Daoy (cell line): ENCODE measurements at regions not wholly inside any gene's neighbourhood (a gene's known extent, or its start where the extent isn't known, plus 50 kb on each side); places are given as distances from the start of the nearest gene placed in this dataset.
"Not testable (repeated sequence)": the region's sequence is repeated elsewhere in the genome, so short reads cannot be mapped to it uniquely, and the experiment has no call there.

Experiments used
- DNase-seq: peaks from one replicate; pipeline ENCODE4 v3.0.0-alpha.2; 2015; ENCODE audit warnings: low read depth

DNA sequence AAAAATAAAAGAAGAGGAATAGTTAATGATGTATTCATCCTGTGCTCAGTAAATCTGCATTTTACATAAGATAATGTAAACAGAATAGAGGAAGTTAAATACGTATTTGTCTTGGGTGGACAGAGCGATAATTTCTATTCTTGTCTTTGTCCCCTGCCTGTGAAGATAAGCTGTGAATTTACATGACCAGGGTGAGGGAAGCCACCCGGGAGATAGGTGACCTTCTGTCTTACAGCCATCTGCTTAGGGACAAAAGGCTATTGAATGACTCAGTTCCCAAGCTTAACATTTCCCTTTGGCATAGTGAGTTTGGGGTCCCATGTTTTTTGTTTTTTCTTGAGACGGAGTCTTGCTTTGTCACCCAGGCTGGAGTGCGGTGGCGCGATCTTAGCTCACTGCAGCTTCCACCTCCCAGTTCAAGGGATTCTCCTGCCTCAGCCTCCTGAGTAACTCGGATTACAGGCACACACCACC is 88.7 kb upstream of the KCTD7 start:
- no peak for DNase-seq

DNA sequence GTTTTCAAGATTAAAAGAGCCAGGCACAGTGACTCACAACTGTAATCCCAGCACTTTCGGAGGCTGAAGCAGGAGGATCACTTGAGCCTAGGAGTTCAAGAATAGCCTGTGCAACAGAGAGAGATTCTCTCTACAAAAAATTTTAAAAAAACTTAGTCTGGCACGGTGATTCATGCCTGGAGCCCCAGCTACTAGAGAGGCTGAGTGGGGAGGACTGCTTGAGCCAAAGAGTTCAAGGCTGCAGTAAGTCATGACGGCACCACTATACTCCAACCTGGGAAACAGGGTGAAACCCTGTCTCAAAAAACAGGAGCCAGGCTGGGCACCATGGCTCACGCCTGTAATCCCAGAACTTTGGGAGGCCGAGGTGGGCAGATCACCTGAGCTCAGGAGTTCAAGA is 86.6 kb upstream of the KCTD7 start:
- no peak for DNase-seq

DNA sequence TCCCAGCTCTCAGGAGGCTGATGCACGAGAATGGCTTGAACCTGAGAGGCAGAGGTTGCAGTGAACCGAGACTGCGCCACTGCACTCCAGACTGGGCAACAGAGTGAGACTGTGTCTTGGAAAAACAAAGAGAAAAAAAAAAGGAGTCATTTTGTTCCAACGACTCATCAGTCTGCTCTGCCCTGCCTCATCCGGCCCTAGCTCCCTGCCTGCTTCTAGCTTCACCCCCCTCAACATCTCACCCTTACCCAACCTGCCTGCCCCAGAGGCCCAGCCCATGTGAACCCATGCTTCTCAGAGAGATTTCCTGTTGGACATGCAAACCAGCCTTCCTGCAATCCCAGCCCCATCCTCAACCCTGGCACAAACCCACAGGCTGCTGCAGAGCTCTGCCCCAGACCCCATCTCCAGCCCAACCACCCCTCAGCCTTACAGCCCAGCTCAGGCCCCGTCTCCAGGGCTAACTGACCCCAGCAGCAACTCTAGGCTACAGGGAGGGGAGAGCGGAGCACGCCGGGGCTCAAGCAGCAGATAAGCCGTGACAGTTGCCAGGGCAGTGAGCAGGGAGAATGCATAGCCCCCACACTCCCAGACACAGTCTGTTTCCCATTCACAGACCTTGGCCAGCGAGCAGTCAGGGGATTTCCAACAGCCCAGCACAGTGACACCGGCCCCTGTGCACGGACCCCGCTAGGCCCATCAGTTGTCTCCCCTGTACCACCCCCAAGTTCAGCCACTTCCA is 86.0 kb upstream of the KCTD7 start:
- DNase-seq = peak; percentile 52

DNA sequence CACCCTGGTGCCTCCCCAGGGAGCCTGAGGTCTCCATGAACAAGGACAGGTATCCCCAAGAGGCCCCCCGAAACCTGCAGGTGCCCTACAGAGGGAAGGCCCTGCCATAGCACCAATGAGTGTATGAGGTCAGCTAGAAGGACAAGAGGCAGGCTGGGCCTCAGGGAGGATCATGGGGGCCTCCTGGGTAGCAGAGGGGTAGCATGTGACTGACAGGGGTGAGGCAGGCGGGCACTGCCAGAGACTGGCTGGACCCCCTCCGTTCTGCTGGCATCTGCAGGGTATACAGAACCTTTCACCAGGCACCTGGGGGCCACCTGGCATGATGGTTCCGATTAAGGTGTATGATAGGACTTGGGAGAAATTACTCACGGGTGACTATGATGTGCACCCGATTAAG is 79.2 kb upstream of the KCTD7 start:
- DNase-seq = no peak

DNA sequence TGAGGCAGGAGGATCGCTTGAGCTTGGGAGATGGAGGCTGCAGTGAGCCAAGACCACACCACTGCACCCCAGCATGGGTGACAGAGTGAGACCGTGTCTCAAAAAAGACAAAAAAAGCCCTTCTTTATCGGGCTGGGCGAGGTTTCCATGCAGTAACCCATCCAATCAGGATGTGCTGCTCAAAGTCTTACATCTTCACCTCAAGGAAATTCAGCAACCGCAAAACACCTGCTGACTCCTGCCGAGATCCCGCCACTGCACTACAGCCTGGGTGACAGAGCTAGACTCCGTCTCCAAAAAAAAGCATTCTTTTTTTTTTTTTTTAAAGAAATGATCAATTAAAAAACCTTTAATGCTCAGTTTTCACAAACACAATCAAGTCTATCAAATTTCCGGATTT is 75.7 kb upstream of the KCTD7 start:
- no peak for DNase-seq

DNA sequence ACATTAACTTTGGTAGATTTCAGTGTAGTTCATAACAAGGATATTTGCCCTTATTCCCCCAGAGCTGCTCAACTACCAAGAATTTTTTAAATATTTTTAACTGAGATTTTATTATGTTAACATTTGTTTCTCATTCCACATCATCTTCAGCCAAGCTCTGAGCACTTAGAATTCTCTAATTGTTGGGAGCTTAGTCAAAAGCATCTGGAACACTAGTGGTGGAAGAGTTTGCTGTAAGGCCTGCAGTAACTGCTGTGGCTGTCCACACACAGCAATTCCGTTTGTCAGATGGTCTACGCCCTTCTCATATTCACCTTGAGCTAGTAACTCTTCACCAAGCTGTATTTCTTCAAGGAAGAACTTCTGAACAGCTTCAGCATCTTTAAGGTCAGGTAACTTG is 75.0 kb upstream of the KCTD7 start:
- not testable (repeated sequence) for DNase-seq

DNA sequence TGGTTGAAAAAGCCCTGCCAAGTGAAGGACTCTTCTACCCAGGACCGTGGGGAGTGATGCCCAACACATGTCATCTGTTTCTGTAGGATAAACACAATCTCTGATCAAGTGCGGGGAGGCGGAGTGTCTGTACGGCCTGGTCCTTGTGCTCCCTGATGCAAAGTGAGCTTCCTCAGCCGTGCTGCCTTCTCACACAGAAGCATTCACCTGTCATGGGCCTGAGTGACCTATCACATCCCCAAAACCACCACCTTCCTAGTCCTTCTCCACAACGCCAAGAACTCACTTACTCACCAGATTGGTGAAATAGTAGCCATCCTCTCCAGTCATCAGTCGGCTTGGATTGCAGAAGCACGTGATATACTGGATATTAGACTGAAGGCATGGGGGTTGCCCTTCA is 74.4 kb upstream of the KCTD7 start:
- not testable (repeated sequence) for DNase-seq

DNA sequence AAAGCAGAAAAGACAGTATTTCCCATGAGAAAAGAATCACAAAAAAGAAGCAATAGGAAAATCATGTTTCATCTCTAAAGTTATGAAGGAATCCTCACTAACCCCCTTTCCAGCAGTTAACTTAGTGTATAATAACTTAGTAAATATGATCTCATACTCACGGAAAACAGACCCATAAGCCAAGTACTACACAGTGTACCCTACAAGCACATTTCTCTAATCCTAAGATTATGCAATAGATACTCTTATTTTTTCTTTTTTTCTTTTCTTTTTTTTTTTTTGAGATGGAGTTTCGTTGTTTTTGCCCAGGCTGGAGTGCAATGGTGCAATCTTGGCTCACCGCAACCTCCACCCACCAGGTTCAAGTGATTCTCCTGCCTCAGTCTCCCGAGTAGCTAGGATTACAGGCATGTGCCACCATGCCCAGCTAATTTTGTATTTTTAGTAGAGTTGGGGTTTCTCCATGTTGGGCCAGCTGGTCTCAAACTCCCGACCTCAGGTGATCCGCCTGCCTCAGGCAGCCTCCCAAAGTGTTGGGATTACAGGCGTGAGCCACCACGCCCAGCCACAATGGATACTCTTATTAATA is 73.7 kb upstream of the KCTD7 start:
- not testable (repeated sequence) for DNase-seq

DNA sequence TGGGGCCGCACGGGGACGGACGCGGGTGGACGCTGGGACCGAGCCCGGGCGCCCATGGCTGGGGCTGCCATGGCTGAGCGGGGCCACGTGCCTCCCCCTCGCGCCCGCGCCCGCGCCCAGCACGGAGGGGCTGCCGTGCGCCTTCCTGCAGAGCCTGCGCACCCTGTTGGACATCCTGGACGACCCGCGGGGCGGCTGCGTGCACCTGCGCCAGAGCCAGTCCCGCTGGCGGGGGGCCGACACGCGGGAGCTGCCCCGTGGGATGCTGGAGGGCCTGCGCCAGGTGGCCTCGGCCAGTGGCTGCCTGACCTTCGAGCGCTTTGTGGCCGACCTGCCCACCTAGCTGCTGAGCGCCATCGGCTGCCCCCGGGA is 72.5 kb upstream of the KCTD7 start:
- no peak for DNase-seq

DNA sequence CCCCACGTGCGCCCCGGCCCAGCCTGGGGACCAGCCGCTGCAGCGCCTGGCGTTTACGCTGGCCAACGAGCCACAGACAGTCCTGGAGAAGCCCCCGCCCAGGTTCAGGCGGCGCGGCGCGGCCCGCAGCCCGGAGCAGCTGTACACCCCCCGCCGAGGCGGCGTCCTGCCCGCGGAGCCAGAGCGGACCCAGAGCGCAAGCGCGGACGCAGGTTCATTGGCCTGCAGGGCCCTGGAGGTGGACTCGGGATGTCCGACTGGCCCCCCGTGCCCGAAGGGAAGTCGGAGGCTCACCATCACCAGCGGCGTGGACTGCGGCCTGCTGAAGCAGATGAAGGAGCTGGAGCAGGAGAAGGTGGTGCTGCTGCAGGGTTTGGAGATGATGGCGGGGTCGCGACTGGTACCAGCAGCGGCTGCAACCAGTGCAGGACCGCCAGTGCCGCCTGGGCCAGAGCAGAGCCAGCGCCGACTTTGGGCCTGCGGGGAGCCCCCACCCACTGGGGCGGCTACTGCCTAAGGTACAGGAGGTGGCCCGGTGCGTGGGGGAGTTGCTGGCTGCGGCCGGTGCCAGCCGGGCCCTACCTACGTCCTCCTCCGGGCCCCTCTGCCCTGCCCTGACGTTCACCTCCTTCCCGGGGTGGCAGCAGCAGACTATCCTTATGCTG is 72.0 kb upstream of the KCTD7 start:
- DNase-seq = no peak

DNA sequence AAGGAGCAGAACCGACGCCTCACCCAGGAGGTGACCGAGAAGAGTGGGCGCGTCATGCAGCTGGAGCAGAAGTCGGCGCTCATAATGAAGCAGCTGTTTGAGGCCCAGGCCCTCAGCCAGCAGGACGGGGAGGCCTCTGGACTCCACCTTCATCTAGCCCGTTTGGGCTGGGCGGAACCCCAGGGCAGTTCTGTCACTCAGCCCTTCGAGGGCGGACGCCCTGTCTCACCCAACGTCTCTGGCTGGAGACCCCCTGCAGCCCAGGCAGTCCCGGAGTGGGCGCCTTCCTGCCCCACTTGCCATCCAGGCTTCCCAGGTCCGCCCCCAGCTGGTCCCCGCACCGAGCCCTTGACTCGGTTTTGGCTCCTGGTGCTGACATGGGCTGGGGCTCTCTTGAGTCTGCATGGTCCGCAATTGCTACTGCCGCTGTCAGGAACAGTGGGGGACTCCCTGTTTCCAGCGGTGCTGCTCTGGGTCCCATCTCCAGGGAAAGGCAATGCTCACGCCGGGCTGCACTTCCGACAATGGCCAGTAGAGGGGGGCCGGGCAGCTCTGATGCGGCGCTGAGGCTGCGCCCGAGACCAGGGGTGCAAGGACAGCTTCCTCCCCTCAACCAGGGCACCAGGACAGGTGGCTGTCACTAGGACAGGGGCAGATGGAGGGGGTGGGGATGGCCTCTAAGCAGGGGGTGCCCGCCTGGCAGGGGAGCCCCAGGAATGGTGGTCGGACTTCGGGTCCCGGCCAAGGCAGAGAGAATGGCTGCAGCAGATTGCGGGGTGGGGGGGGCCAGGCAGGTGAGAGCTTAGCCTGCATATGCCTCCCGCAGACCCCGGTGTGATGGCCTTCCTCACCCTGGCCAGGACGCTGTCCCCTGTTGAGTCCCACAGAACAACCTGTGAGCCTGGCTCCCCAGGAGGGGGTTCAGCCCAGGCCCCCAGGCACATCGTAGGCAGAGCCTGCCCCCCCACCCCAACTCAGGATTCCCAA is 71.2 kb upstream of the KCTD7 start:
- DNase-seq = peak; percentile 70

DNA sequence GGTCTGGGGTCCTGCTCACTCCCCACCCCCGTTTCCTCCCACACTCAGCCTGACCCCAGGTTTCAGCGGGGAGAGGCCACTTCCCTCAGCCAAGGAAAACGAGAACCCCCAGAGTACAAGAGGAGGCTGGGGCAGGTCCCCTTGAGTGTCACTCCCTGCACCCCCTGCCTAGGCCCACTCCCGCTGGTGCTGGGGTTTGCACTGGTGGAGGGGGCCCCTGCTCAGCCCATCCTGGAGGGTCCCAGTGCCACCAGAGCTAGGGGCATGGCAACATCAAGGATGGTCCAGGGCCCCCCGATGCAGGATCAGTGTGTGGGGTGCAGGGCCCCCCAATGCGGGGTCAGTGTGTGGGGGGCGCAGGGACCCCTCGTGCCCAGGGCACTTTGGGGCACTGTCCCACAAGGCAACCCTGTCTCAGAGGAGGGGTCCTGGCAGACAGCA is 70.5 kb upstream of the KCTD7 start:
- DNase-seq = no peak

DNA sequence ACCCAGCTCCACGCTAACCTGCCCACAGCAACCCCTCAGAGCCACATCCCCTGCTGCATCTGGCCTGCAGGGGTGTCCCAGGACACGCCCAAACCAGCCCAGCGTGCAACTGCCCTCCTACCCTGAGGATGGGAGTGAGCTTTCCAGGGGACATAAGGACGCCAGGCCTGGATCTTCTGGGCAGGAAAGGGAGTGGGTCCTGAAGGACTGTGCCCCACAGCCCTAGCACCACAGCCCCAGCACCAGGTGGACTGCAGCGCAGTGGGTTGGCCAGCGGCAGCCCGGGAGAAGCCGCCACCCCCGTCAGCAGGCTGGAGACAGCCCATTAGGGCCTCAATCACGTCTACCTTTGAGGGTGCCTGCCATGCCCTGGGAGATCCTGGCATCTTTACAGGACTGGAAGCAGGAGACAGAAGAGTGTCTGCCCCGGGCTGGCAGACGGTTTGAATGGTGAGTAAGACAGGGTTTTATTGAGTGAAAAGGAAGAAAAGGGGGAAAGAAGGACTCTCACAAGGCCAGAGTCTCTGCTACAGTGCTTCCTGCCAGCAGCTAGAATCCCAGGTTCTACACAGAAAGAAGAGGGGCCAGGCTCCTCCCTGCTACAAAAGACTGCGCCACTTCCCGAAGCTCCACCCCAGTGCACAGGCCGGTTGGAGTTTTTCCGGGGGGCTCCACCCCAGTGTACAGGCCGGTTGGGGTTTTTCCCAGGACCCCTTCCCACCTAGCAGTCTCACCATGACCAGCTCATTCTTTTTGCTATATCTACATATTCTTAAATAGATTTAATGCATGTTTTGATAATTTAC is 69.8 kb upstream of the KCTD7 start:
- DNase-seq = no peak

DNA sequence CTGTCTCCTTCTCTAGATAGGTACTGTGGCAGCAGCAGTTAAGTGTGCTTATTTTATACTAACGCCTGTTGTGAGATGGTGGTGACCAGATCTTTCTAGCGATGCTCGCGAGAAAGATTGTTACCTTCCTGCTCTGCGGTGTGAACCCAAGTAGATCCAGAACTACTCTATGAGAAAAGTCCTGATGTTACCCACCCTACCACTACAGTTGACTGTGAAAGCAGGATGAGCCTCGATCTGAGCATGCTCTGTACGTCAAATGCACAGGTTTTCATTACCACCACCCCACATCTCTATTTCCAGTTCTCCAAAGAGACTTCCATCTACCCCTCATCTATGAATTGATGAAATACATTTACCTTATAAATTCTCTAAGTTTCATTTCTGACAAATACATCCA is 64.6 kb upstream of the KCTD7 start:
- no peak for DNase-seq

DNA sequence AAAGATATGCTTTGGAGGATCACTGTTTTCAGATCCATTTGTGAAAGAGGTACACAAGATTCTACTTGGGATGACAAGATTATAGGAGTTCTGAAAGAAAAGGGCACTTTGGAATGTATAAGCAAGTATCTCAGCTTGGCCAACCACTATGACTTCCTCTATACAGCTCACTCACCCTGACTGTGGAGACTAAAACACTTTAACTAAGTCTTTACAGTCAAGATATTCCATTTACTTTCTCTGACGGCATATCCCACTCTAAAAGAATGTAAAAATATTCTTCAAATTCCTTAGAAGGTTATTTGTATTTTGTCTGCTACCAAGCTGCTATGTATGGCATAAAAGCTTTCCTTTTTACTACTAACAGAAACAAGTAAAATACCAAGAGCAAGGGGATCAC is 58.5 kb upstream of the KCTD7 start:
- not testable (repeated sequence) for DNase-seq

DNA sequence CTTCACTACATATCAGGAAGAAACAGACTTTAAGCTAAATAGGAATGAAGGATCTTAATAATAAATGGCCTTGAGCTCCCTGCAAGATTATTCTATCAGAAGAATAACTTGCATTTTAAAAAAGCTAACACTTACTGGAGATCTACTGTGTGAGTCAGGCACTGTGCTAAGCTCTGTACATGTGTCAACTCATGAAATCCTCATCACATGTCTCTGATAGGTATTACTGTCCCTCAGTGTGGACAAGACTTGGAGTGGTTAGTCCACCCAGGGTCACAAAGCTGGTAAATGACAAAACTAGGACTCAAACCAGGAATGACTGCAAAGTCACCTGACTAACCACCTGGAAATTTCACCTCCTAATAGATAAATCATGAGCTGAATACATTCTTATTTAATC is 57.1 kb upstream of the KCTD7 start:
- DNase-seq = no peak

DNA sequence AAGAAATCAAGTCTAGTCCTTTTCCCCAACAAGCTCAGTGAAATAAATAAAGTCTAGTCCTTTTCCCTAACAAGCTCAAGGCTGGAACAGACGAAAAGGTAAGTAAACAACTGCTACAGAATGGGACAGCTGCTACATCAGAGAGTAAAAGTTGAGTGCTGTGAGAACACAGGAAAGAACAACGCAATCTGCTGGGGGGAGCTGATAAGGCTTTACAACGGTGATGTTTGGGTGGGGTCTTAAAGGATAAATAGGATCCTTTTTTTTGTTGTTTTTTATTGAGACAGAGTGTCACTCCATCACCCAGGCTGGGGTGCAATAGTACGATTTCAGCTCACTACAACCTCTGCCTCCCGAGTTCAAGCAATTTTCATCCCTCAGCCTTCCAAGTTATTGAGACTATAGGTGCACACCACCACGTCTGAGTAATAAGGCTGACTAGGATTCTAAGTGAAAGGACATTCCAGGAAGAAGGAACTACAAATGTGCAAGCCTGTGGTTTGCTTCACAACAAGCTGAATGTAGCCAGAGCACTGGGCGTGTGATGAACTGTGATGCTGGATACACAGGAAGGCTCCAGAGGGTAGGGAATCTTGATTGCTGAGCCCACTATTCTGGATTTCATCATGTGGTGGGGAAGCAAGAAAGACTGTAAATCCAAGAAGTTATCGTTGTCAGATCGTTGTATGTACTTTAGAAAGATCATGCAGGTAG is 54.7 kb upstream of the KCTD7 start:
- not testable (repeated sequence) for DNase-seq

DNA sequence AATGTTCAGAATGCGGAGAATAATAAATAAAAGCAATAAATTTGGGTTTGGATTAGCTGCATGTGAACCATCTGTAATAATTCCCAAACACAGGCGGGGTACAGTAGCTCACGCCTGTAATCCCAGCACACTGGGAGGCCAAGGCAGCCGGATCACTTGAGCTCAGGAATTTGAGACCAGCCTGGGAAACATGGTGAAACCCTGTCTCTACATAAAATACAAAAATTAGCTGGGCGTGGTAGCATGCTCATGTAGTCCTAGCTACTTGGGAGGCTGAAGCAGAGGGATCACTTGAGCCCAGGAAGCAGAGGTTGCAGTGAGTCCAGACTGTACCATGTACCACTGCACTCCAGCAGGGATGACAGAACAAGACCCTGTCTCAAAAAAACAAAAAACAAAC is 53.9 kb upstream of the KCTD7 start:
- DNase-seq = not testable (repeated sequence)

DNA sequence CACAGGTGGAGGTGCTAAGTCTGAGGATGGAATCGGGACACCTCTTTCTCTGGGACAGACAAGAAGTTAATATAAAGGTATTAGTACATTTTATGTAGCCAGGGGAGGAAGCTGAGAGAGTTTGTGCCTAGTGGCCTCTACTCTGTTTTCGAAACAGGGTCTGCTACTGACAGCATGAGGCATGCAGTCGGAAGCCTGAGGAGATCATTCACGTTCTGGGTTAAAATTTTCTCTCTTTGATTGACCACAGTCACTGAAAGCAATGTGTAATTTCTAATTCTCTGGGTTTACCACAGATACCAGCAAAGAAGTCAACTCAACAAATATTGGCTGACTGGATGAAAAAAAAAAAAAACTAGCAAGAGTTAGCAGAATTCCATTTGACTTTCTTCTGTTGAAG is 53.3 kb upstream of the KCTD7 start:
- DNase-seq = no peak

DNA sequence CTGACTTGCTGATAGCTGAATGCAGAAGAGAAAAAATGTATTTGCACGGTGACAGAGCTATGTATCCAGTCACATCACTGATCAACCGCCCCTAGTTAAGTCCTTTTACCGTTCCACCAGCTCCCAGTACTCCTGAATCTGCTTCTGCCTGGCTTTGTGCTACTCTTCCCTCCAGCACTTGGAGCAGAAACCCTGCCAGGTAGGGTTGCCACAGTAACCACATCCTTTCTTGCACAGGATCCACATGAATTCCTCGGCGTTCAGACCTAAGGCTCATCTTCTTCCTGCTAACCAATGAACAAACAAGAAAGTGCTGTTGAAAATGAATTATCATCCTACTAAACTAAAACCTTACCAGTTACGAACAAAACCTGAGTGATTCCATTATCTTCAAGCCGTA is 52.0 kb upstream of the KCTD7 start:
- no peak for DNase-seq
